ENCODE measurements at regions not wholly inside any gene's neighbourhood (a gene's known extent, or its start where the extent isn't known, plus 50 kb on each side); places are given as distances from the start of the nearest gene placed in this dataset.

DNA sequence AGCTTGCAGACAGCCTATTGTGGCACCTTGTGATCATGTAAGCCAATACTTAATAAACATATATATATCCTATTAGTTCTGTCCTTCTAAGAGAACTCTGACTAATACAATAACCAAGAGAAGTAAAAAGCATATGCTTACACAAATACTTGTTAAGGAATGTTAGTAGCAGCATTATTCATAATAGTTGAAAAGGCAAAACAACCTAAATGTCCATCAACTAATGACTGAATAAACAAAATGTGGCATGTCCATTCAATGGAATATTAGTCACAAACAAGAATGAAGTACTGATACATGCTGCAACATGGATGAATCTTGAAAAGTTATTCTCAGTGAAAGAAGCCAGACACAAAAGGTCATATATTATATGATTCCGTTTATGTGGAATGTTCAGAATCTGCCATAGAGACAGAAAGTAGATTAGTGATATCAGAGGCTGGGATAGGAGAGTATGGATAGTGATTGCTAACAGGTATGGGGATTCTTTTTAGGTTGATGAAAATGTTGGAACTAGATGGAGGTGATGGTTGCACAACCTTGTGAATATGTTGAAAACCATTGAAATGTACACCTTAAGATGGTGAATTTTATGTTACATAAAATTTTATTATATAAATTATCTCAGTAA, 112.5 kb upstream of the UNC5B start:
- Histone ChIP-seq H4K8ac (ENCODE audit: low read depth in 2 of 2, low read length in 2 of 2) (no peak overlapping the region), H2BK15ac (ENCODE audit: low read depth, low read length) (no peak overlapping the region), H2AK9ac (replicated peaks; ENCODE audit: low read depth, low read length, poor library complexity) (no peak overlapping the region), H3K56ac (ENCODE audit: extremely low read depth, insufficient read depth, low read length) (no peak overlapping the region), H3K9me3 (ENCODE audit: control insufficient read depth, insufficient read depth, low read length) (no peaks in the 10 kb centered on the region), H3K36me3 (ENCODE audit: control insufficient read depth, insufficient read depth, low read length) (no peaks in the 10 kb centered on the region), H2BK5ac (ENCODE audit: low read depth, low read length, poor library complexity, severe bottlenecking) (no peak overlapping the region), H4K91ac (ENCODE audit: insufficient read depth, low read depth, low read length) (no peak overlapping the region), H3K4me1 (ENCODE audit: control insufficient read depth, insufficient read depth, low read length) (no peaks in the 10 kb centered on the region), H3K18ac (ENCODE audit: low read depth, low read length) (no peak overlapping the region), H3K4me2 (ENCODE audit: low read depth, low read length) (no peak overlapping the region), H2BK20ac (ENCODE audit: low read depth, low read length) (no peak overlapping the region), H3K79me1 (ENCODE audit: low read depth in 1 of 2, low read length in 2 of 2) (no peaks in the 10 kb centered on the region), H3K9me1 (ENCODE audit: insufficient read depth, low read length) (no peaks in the 10 kb centered on the region), H3K4me3 (ENCODE audit: insufficient read depth, low read depth, low read length) (no peak overlapping the region), H2AFZ (replicated peaks; ENCODE audit: low read length, poor library complexity) (no peak overlapping the region), H3K14ac (replicated peaks; ENCODE audit: low read depth, low read length) (no peak overlapping the region), H4K20me1 (ENCODE audit: insufficient read depth, low read length) (no peaks in the 10 kb centered on the region), H3K23ac (ENCODE audit: low read depth, low read length) (no peak overlapping the region), H3K27me3 (ENCODE audit: control insufficient read depth, insufficient read depth, low read length) (no peaks in the 10 kb centered on the region; the same call in 1 of the 2 replicates), H3K4ac (ENCODE audit: low read depth, low read length) (no peak overlapping the region), H2AK5ac (ENCODE audit: low read depth, low read length) (no peak overlapping the region), H2BK120ac (ENCODE audit: low read depth, low read length) (no peak overlapping the region), H4K5ac (ENCODE audit: low read depth, low read length) (no peak overlapping the region), H3K27ac (ENCODE audit: insufficient read depth, low read length) (no peak overlapping the region), H3K9ac (ENCODE audit: low read depth, low read length) (no peak overlapping the region)
- dilution Hi-C loops (cut with HindIII; ENCODE audit: low sequenced_read_pairs, unreplicated experiment) (no loop called here), in situ Hi-C loops (cut with MboI; ENCODE audit: low sequenced_read_pairs) (no loop called here), intact Hi-C loops (cut with micrococcal nuclease) (no loop called here)
- ChIA-PET POLR2A (ENCODE audit: unreplicated experiment) (no interaction called here), CTCF (no interaction called here)
- TF ChIP-seq BHLHE40 (IDR thresholded peaks at IDR 0.05; ENCODE audit: low read depth, low read length): no peak
- no peak for TF ChIP-seq MAZ (IDR thresholded peaks at IDR 0.05; ENCODE audit: borderline replicate concordance, low read depth, low read length)
- no peak for TF ChIP-seq SMC3 (IDR thresholded peaks at IDR 0.05; ENCODE audit: low read depth, low read length)
- no peak for TF ChIP-seq POLR2A (IDR thresholded peaks at IDR 0.05; ENCODE audit: low read depth, low read length)
- no peak for TF ChIP-seq CHD1 (IDR thresholded peaks at IDR 0.05; ENCODE audit: low read depth, low read length)
- TF ChIP-seq RAD21 (IDR thresholded peaks at IDR 0.05; ENCODE audit: low read length): no peak
- no peak for TF ChIP-seq MXI1 (IDR thresholded peaks at IDR 0.05; ENCODE audit: borderline replicate concordance, low read depth, low read length)
- no peak for TF ChIP-seq CEBPB (IDR thresholded peaks at IDR 0.05; ENCODE audit: low read depth, low read length)
- TF ChIP-seq FOS (IDR thresholded peaks at IDR 0.05; ENCODE audit: low read depth, low read length): no peak
- TF ChIP-seq, protein P1, sequence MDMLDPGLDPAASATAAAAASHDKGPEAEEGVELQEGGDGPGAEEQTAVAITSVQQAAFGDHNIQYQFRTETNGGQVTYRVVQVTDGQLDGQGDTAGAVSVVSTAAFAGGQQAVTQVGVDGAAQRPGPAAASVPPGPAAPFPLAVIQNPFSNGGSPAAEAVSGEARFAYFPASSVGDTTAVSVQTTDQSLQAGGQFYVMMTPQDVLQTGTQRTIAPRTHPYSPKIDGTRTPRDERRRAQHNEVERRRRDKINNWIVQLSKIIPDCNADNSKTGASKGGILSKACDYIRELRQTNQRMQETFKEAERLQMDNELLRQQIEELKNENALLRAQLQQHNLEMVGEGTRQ (IDR thresholded peaks at IDR 0.05; ENCODE audit: low read depth, low read length): no peak
- no peak for TF ChIP-seq RCOR1 (IDR thresholded peaks at IDR 0.05; ENCODE audit: insufficient replicate concordance, low read length)
- TF ChIP-seq, protein P2, sequence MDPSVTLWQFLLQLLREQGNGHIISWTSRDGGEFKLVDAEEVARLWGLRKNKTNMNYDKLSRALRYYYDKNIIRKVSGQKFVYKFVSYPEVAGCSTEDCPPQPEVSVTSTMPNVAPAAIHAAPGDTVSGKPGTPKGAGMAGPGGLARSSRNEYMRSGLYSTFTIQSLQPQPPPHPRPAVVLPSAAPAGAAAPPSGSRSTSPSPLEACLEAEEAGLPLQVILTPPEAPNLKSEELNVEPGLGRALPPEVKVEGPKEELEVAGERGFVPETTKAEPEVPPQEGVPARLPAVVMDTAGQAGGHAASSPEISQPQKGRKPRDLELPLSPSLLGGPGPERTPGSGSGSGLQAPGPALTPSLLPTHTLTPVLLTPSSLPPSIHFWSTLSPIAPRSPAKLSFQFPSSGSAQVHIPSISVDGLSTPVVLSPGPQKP (IDR thresholded peaks at IDR 0.05; ENCODE audit: borderline replicate concordance, low read depth, low read length): no peak
- no peak for TF ChIP-seq RFX5 (IDR thresholded peaks at IDR 0.05; ENCODE audit: low read depth, low read length)
- no peak for TF ChIP-seq NFE2L2 (IDR thresholded peaks at IDR 0.05; ENCODE audit: low read depth, low read length)
- no peak for TF ChIP-seq MAFK (IDR thresholded peaks at IDR 0.05; ENCODE audit: low read depth, low read length)
- TF ChIP-seq, protein P3, sequence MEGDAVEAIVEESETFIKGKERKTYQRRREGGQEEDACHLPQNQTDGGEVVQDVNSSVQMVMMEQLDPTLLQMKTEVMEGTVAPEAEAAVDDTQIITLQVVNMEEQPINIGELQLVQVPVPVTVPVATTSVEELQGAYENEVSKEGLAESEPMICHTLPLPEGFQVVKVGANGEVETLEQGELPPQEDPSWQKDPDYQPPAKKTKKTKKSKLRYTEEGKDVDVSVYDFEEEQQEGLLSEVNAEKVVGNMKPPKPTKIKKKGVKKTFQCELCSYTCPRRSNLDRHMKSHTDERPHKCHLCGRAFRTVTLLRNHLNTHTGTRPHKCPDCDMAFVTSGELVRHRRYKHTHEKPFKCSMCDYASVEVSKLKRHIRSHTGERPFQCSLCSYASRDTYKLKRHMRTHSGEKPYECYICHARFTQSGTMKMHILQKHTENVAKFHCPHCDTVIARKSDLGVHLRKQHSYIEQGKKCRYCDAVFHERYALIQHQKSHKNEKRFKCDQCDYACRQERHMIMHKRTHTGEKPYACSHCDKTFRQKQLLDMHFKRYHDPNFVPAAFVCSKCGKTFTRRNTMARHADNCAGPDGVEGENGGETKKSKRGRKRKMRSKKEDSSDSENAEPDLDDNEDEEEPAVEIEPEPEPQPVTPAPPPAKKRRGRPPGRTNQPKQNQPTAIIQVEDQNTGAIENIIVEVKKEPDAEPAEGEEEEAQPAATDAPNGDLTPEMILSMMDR (conservative IDR thresholded peaks at IDR 0.05; ENCODE audit: low read depth, low read length): no peak
- no peak for DNase-seq
- 50% methylated on average over 1 of the region's 1 CpG; no CpG with 5 or more reads in 1 of the 2 experiments for WGBS, 2 experiments (ENCODE audit: extremely low coverage in 2 of 2, insufficient read length in 1 of 2)
- BruUV-seq (replicated peaks): no TSS peak
- ATAC-seq (ENCODE audit: low read depth): no peak

Measured in IMR-90 (cell line).